ENCODE measurements at regions not wholly inside any gene's neighbourhood (a gene's known extent, or its start where the extent isn't known, plus 50 kb on each side); places are given as distances from the start of the nearest gene placed in this dataset.

DNA sequence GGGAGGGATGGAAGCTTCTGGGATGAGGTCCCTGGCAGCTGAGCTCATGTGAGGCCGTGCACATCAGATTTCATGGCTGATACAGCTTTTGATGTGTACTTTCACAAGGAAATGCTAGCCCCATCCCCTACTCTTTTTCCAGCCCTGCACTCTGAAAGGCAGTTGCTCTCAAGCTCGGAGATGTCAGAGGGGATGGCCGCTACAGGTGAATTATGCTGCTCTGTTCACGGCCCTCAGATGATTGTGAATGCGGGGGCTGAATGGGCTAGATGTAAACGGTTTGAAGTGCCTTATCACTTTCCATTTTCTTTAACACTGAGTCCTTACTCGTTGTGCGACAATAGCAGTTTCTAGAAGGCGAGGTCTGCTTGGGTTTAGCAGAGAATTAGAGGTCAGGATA is 88.0 kb upstream of the RASGRF1 start:
- TF ChIP-seq ZFX (IDR thresholded peaks at IDR 0.05) (no peak), CTCF (conservative IDR thresholded peaks at IDR 0.05) (no peak)
- no peak overlapping the region for H3K27ac ChIP-seq

GRCh38 chr15:79176151-79176550 is 85.6 kb upstream of the RASGRF1 start:
- TF ChIP-seq CTCF (conservative IDR thresholded peaks at IDR 0.05), result no peak
- TF ChIP-seq ZFX (IDR thresholded peaks at IDR 0.05), result no peak
- no peak overlapping the region for H3K27ac ChIP-seq

DNA sequence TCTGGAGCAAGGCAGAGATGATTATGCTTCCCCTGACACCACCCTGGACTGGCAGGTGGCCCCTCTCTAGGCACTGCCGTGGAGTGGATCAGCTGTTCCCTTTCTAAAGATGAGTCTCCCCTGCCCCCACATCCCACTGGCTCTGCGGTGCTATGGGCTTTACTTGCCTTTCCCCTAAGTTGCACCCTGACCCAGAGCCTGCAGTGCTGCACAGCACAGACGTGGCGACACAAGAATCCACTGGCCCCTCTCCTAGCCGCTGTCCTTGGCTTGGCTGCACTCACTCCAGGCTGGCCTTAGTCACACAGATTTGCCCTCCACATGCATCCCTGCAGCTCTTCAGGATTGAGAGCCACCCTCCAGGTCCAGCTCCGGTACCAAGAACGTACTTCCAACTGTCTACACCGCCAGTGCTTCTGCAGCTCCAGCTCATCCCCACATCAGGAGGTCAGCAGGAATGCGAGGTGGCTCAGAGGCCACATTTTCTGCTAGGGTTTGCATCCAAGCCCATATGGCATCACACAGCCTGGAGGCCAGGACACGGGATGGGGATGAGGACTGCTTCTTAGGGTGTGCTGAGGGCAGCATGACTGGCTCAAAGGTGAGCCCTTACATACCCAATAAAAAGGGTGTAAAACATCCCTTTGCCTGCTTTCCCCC is 82.4 kb upstream of the RASGRF1 start:
- TF ChIP-seq ZFX (IDR thresholded peaks at IDR 0.05) (no peak), CTCF (conservative IDR thresholded peaks at IDR 0.05) (no peak)
- no peak overlapping the region for H3K27ac ChIP-seq

- TF ChIP-seq CTCF (conservative IDR thresholded peaks at IDR 0.05), result no peak; the same call in 1 of the 2 replicates
- TF ChIP-seq ZFX (IDR thresholded peaks at IDR 0.05), result no peak
- no peak overlapping the region for H3K27ac ChIP-seq
Observed at GRCh38 chr15:79172032-79172481, 81.5 kb upstream of the RASGRF1 start.

DNA sequence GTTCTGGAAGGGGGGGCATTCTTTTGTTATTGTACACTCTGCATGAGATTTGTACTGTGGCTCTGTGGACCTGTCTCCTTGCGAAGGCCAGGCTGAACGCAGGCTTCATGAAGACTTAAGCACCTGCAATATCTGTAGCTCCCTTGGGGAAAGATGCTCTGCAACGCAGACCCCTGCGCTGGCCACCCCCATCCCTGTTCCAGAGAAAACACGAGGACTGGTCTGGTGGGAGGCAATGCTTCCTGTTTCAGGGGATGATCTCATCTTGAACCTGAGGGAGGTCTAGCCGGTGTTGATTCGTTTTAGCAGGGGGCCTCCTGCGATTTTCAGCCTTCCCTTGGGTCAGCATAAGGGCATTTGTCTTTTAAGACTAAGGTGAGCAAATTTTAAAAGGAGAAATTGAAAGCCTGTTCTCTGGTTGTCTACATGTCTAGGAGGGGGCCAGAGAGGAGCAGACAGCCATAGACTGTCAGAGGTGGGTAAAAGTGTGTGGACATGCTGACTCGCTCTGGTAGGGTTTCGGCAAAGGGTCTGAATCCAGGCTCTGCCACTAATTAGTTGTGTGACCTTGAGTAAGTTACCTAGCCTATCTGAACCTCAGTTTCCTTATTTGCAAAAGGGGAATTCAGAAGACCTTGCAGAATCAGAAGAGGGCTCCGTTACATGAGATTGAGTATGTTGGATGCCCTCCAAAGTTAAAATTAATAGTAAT is 80.9 kb upstream of the RASGRF1 start:
- H3K27ac ChIP-seq, result no peak overlapping the region
- TF ChIP-seq ZFX (IDR thresholded peaks at IDR 0.05), result no peak
- TF ChIP-seq CTCF (conservative IDR thresholded peaks at IDR 0.05), result no peak

DNA sequence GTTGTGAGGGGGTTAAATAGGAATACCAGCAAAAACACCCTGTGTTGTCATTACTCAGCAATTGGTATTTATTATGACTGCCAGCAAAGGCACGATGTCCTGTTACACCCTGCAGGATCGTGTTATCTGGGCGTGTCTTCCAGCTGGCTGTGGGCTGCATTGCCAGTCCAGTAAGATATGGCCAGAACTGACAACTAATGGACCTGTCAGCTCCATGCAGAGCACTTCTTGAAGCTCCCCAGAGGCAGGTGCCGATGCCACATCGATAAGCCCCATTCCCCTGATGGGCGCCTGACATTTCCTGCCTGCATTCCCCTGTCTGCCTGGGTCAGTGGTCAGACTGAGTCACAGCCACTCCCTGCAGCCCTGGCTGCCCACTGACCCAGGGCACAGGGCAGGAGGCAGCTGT is 79.7 kb upstream of the RASGRF1 start:
- no peak overlapping the region for H3K27ac ChIP-seq
- TF ChIP-seq ZFX (IDR thresholded peaks at IDR 0.05), result no peak
- no peak for TF ChIP-seq CTCF (conservative IDR thresholded peaks at IDR 0.05)

GRCh38 chr15:79169526-79170133 is 79.0 kb upstream of the RASGRF1 start:
- no peak for TF ChIP-seq CTCF (conservative IDR thresholded peaks at IDR 0.05)
- no peak for TF ChIP-seq ZFX (IDR thresholded peaks at IDR 0.05)
- H3K27ac ChIP-seq, result no peak overlapping the region
